ENCODE measurements at regions not wholly inside any gene's neighbourhood (a gene's known extent, or its start where the extent isn't known, plus 50 kb on each side); places are given as distances from the start of the nearest gene placed in this dataset.

DNA sequence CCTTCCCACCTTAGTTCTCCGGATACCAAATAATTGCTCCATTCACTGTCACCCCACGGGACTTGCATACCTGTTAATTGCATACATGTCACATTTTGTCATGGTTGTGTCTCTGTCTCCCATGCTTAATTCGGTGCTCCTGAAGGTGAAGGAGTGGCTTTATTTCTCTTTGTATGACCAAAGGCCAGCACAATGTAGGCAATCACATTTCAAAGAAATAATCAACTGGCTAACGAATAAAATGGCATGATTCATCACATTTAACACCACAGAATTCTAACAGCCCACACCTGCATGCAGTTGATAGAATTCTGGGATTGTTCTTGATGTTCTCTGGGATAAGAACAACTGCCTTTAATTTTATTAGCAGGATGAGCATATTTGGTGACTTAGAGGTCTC is 59.3 kb downstream of the ATXN3L start:
- H3K4me3 ChIP-seq, result no peak overlapping the region
- WGBS, 2 donors, result 18 to 76% methylated on average over 4 of the region's 4 CpGs
- H3K36me3 ChIP-seq, result no peaks in the 10 kb centered on the region
- no peak overlapping the region for H3K27ac ChIP-seq
- DNase-seq, result no peak
- H3K9me3 ChIP-seq, result no peaks in the 10 kb centered on the region
- TF ChIP-seq EP300 (IDR thresholded peaks at IDR 0.05) (no peak), POLR2A (IDR thresholded peaks at IDR 0.05) (no peak), POLR2AphosphoS5 (IDR thresholded peaks at IDR 0.05) (no peak)
- TF ChIP-seq, protein P1, sequence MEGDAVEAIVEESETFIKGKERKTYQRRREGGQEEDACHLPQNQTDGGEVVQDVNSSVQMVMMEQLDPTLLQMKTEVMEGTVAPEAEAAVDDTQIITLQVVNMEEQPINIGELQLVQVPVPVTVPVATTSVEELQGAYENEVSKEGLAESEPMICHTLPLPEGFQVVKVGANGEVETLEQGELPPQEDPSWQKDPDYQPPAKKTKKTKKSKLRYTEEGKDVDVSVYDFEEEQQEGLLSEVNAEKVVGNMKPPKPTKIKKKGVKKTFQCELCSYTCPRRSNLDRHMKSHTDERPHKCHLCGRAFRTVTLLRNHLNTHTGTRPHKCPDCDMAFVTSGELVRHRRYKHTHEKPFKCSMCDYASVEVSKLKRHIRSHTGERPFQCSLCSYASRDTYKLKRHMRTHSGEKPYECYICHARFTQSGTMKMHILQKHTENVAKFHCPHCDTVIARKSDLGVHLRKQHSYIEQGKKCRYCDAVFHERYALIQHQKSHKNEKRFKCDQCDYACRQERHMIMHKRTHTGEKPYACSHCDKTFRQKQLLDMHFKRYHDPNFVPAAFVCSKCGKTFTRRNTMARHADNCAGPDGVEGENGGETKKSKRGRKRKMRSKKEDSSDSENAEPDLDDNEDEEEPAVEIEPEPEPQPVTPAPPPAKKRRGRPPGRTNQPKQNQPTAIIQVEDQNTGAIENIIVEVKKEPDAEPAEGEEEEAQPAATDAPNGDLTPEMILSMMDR (IDR thresholded peaks at IDR 0.05), result no peak
- H3K27me3 ChIP-seq, result no peaks in the 10 kb centered on the region
- H3K4me1 ChIP-seq, result no peaks in the 10 kb centered on the region
- intact Hi-C loops (cut with DNase I), result no loop called here

GRCh38 chrX:13258725-13259124 is 61.1 kb downstream of the ATXN3L start:
- intact Hi-C loops (cut with DNase I), result no loop called here
- TF ChIP-seq, protein P1 (IDR thresholded peaks at IDR 0.05), result no peak
- TF ChIP-seq POLR2AphosphoS5 (IDR thresholded peaks at IDR 0.05) (no peak), POLR2A (IDR thresholded peaks at IDR 0.05) (no peak), EP300 (IDR thresholded peaks at IDR 0.05) (no peak)
- 90% methylated on average over 5 of the region's 5 CpGs for WGBS, 2 donors

GRCh38 chrX:13258052-13258444 is 61.8 kb downstream of the ATXN3L start:
- no peaks in the 10 kb centered on the region for H3K4me1 ChIP-seq
- TF ChIP-seq EP300 (IDR thresholded peaks at IDR 0.05), result no peak
- TF ChIP-seq POLR2A (IDR thresholded peaks at IDR 0.05), result no peak
- no peak for TF ChIP-seq POLR2AphosphoS5 (IDR thresholded peaks at IDR 0.05)
- TF ChIP-seq, protein P1 (IDR thresholded peaks at IDR 0.05), result no peak
- no peaks in the 10 kb centered on the region for H3K36me3 ChIP-seq
- no peak overlapping the region for H3K4me3 ChIP-seq
- no peak overlapping the region for H3K27ac ChIP-seq
- DNase-seq, result no peak
- intact Hi-C loops (cut with DNase I), result no loop called here
- no peaks in the 10 kb centered on the region for H3K27me3 ChIP-seq
- no peaks in the 10 kb centered on the region for H3K9me3 ChIP-seq
- 89 to 93% methylated on average over 3 of the region's 3 CpGs for WGBS, 2 donors

More at GRCh38 chrX:13258725-13259124, 61.1 kb downstream of the ATXN3L start:
- H3K4me3 ChIP-seq, result no peak overlapping the region
- no peaks in the 10 kb centered on the region for H3K27me3 ChIP-seq
- H3K9me3 ChIP-seq, result no peaks in the 10 kb centered on the region
- no peak overlapping the region for H3K27ac ChIP-seq
- no peaks in the 10 kb centered on the region for H3K36me3 ChIP-seq
- H3K4me1 ChIP-seq, result no peaks in the 10 kb centered on the region
- DNase-seq, result no peak

DNA sequence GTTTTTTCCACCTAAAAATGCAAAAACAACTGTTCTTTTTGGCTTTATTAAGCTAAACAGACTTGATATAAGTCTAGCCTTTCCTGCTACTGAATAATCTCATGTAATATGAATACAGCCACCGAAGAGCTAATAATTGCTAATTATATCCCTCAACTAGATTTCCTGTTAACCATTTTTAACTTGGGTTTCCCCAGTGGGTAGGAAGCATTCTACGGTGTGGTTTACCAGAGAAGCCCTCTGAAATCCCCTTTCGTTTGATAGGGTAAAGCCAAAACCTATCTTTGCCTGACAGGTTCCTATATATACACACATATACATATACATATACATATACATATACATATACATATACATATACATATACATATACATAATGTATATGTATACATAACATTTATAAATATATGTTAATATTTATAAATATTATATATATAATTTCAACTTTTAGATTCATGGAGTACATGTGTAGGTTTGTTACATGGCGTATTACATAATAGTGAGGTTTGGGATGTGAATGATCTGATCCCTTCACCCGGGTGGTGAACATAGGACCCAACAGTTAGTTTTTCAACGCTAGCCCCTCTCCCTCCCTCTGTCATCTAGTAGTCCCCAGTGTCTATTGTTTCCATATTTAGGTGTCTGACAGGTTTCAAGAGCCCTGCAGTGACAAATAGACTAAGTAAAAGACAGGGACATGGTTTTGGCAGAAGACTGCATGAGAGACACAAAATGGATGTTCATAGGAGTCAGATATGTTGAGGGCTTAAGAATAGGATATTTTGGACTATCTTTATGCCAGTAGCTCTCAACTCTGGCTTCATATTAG is 62.4 kb downstream of the ATXN3L start:
- Histone ChIP-seq H3K4me3 (no peak overlapping the region), H3K36me3 (no peaks in the 10 kb centered on the region), H3K27me3 (no peaks in the 10 kb centered on the region), H3K9me3 (no peaks in the 10 kb centered on the region), H3K27ac (no peak overlapping the region), H3K4me1 (no peaks in the 10 kb centered on the region)
- intact Hi-C loops (cut with DNase I), result no loop called here
- DNase-seq, result no peak
- 68 to 85% methylated on average over 6 of the region's 6 CpGs for WGBS, 2 donors
- TF ChIP-seq, protein P1 (IDR thresholded peaks at IDR 0.05), result no peak
- no peak for TF ChIP-seq EP300 (IDR thresholded peaks at IDR 0.05)
- TF ChIP-seq POLR2AphosphoS5 (IDR thresholded peaks at IDR 0.05), result no peak
- no peak for TF ChIP-seq POLR2A (IDR thresholded peaks at IDR 0.05)

DNA sequence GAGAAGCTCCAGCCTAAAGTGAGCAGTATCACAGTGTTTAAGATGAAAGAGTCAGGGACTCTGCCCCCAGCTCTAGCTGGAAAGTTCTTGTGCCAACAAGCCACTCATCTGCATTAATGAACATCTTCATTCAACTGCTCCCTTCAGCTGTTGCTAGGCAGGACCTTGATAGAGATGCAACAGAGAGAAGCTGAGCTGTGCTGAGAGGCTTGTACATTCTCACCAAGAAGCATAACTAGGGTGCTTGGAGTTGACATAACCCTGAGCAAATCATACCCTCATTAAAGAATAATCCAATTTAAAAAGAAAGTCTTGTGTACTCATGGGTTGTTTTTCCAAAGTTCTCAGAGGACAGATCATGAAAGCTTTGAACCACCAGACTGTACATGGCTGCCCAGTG is 63.2 kb downstream of the ATXN3L start:
- Histone ChIP-seq H3K27ac (no peak overlapping the region), H3K4me1 (no peaks in the 10 kb centered on the region), H3K4me3 (no peak overlapping the region), H3K36me3 (no peaks in the 10 kb centered on the region), H3K27me3 (no peaks in the 10 kb centered on the region), H3K9me3 (no peaks in the 10 kb centered on the region)
- DNase-seq, result no peak
- intact Hi-C loops (cut with DNase I), result no loop called here
- TF ChIP-seq, protein P1 (IDR thresholded peaks at IDR 0.05), result no peak
- TF ChIP-seq POLR2AphosphoS5 (IDR thresholded peaks at IDR 0.05), result no peak
- TF ChIP-seq POLR2A (IDR thresholded peaks at IDR 0.05), result no peak
- no peak for TF ChIP-seq EP300 (IDR thresholded peaks at IDR 0.05)
